Inflammatory macrophage (primary cell): ENCODE measurements at regions not wholly inside any gene's neighbourhood (a gene's known extent, or its start where the extent isn't known, plus 50 kb on each side); places are given as distances from the start of the nearest gene placed in this dataset.

Experiments used
- DNase-seq, 2 donors: peaks; one replicate each; pipeline ENCODE4 v3.0.0-alpha.2; 2020 to 2022

- DNase-seq, result no peak
These were observed 418.5 kb upstream of the CPEB2 start for GRCh38 chr4:14583752-14584151.

- DNase-seq, result no peak
These were observed 409.3 kb upstream of the CPEB2 start for GRCh38 chr4:14592950-14593349.

GRCh38 chr4:14596028-14596427 lies 406.3 kb upstream of the CPEB2 start:
- peak; percentile 3 to 14 for DNase-seq

GRCh38 chr4:14596437-14596836 lies 405.8 kb upstream of the CPEB2 start:
- no peak for DNase-seq

- DNase-seq, result no peak
These were observed 405.4 kb upstream of the CPEB2 start for GRCh38 chr4:14596904-14597303.

- DNase-seq, result no peak
These were observed 400.1 kb upstream of the CPEB2 start for GRCh38 chr4:14602206-14602605.

- no peak for DNase-seq
These were observed 395.3 kb upstream of the CPEB2 start for GRCh38 chr4:14607001-14607400.

GRCh38 chr4:14607578-14607977 lies 394.7 kb upstream of the CPEB2 start:
- DNase-seq, result no peak

- no peak for DNase-seq
These were observed 393.7 kb upstream of the CPEB2 start for GRCh38 chr4:14608630-14609029.

- no peak for DNase-seq
These were observed 387.4 kb upstream of the CPEB2 start for GRCh38 chr4:14614840-14615239.

GRCh38 chr4:14615671-14616070 lies 386.6 kb upstream of the CPEB2 start:
- DNase-seq, result peak; percentile 3 to 62

- DNase-seq, result no peak
These were observed 381.6 kb upstream of the CPEB2 start for GRCh38 chr4:14620567-14621141.

GRCh38 chr4:14621731-14622463 lies 380.4 kb upstream of the CPEB2 start:
- DNase-seq, result no peak

- no peak for DNase-seq
These were observed 375.2 kb upstream of the CPEB2 start for GRCh38 chr4:14627038-14627437.

GRCh38 chr4:14631806-14632440 lies 370.4 kb upstream of the CPEB2 start:
- DNase-seq, result no peak

- no peak for DNase-seq
These were observed 365.7 kb upstream of the CPEB2 start for GRCh38 chr4:14636563-14636962.

GRCh38 chr4:14640476-14640875 lies 361.8 kb upstream of the CPEB2 start:
- no peak for DNase-seq

GRCh38 chr4:14641871-14642270 lies 360.4 kb upstream of the CPEB2 start:
- DNase-seq, result no peak

- no peak for DNase-seq
These were observed 357.6 kb upstream of the CPEB2 start for GRCh38 chr4:14644580-14645282.

- no peak for DNase-seq
These were observed 355.4 kb upstream of the CPEB2 start for GRCh38 chr4:14646831-14647230.

GRCh38 chr4:14650127-14650526 lies 352.2 kb upstream of the CPEB2 start:
- no peak for DNase-seq

- no peak for DNase-seq
These were observed 349.8 kb upstream of the CPEB2 start for GRCh38 chr4:14652522-14652921.

- DNase-seq, result no peak
These were observed 348.9 kb upstream of the CPEB2 start for GRCh38 chr4:14653338-14653737.

- no peak for DNase-seq
These were observed 343.0 kb upstream of the CPEB2 start for GRCh38 chr4:14659286-14659685.
